ENCODE measurements at regions not wholly inside any gene's neighbourhood (a gene's known extent, or its start where the extent isn't known, plus 50 kb on each side); places are given as distances from the start of the nearest gene placed in this dataset.

DNA sequence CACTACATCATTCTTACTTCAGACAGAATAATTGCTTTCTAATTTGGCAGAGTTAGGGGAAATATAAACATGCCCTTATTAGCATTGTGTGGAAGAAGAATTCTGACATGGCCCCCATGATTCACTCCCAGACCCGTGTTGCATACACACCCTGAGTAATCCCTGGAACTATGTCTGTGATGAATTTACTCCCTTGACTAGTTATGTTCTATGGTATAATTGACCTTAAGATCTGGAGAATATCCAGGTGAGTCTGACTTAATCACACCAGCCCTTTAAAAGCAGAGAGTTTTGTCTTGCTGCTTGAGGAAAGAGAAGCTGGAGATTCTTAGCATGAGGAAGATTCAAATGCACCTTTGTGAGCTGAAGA is 262.9 kb downstream of the SOX4 start:
- TF ChIP-seq, protein P1, sequence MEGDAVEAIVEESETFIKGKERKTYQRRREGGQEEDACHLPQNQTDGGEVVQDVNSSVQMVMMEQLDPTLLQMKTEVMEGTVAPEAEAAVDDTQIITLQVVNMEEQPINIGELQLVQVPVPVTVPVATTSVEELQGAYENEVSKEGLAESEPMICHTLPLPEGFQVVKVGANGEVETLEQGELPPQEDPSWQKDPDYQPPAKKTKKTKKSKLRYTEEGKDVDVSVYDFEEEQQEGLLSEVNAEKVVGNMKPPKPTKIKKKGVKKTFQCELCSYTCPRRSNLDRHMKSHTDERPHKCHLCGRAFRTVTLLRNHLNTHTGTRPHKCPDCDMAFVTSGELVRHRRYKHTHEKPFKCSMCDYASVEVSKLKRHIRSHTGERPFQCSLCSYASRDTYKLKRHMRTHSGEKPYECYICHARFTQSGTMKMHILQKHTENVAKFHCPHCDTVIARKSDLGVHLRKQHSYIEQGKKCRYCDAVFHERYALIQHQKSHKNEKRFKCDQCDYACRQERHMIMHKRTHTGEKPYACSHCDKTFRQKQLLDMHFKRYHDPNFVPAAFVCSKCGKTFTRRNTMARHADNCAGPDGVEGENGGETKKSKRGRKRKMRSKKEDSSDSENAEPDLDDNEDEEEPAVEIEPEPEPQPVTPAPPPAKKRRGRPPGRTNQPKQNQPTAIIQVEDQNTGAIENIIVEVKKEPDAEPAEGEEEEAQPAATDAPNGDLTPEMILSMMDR (IDR thresholded peaks at IDR 0.05 in 8 of 11, conservative IDR thresholded peaks at IDR 0.05 in 3 of 11): no peak
- TF ChIP-seq POLR2A (IDR thresholded peaks at IDR 0.05): no peak
- no peak for TF ChIP-seq POLR2AphosphoS5 (IDR thresholded peaks at IDR 0.05)
